K562 (cell line): ENCODE measurements at regions not wholly inside any gene's neighbourhood (a gene's known extent, or its start where the extent isn't known, plus 50 kb on each side); places are given as distances from the start of the nearest gene placed in this dataset.

Experiments
- ATAC-seq: fragments of 200-7000 bp; cut with Tn5 transposase; 3 replicates; pipeline ENCODE4 v1.9.1; 2020; ENCODE audit warnings: moderate library complexity
- BruUV-seq: library from RNA; stranded (reverse); fragments of 400-500 nt; replicated peaks from 2 replicates; lab custom pipeline; 2021; lab: Mats Ljungman, UMichigan
- CTCF ChIA-PET: fragments of 300-600 bp; formaldehyde crosslinking; extraction: SDS; loops from one replicate; lab custom pipeline; 2021; ENCODE audit warnings: low intra/inter-chr PET ratio; lab: Yijun Ruan, JAX
- POLR2A ChIA-PET: fragments of 300-600, 350-650 bp; sonication (Branson Sonifier 250); formaldehyde crosslinking; extraction: SDS; loops from one replicate; lab custom pipeline; 2021; ENCODE audit warnings: antibody characterized with exemption, inconsistent platforms; lab: Yijun Ruan, JAX
- DNase-seq, 4 experiments: peaks; one replicate each; pipeline versions ENCODE4 v3.0.0 to v3.0.0-alpha.2; 2011 to 2018; ENCODE audit warnings: low spot score in 3 of 4, mixed read lengths in 3 of 4; ENCODE audit errors: extremely low read depth in 1 of 4
- FAIRE-seq: peaks from 2 replicates; lab custom pipeline; 2011; peaks lifted over from hg19 to GRCh38; lab: Jason Lieb, UNC
- H2AFZ ChIP-seq: 2 replicates; pipeline ENCODE4 v1.6.0; 2011; ENCODE audit warnings: low read depth, low read length, control low read depth, inconsistent platforms
- H3K27ac ChIP-seq: fragments of 200-600 bp; 3 replicates; pipeline ENCODE4 v1.8.0; 2011; ENCODE audit warnings: low read depth, mild to moderate bottlenecking, control low read depth, inconsistent platforms, low read length, moderate library complexity, mixed read lengths; ENCODE audit errors: extremely low read depth
- H3K27me3 ChIP-seq, 2 experiments: fragments of 300-600 bp in 1 of 2; 2 replicates in 1 of 2; 3 replicates in 1 of 2; pipeline versions ENCODE4 v1.6.0 to v1.8.0; 2011; ENCODE audit warnings: inconsistent platforms in 2 of 2, low read length in 2 of 2, mild to moderate bottlenecking in 1 of 2, mixed read lengths in 1 of 2, moderate library complexity in 1 of 2; ENCODE audit not compliant: control insufficient read depth in 2 of 2, insufficient read depth in 2 of 2
- H3K36me3 ChIP-seq: fragments of 300-600 bp; 3 replicates; pipeline ENCODE4 v1.8.0; 2011; ENCODE audit warnings: mild to moderate bottlenecking, low read length, inconsistent platforms; ENCODE audit not compliant: control insufficient read depth, insufficient read depth
- H3K4me1 ChIP-seq, 2 experiments: fragments of 200-600 bp in 1 of 2; replicated peaks in 1 of 2; 2 replicates in 1 of 2; 3 replicates in 1 of 2; pipeline versions ENCODE4 v1.5.1 to v1.8.0; 2011; ENCODE audit warnings: inconsistent platforms in 2 of 2, low read length in 2 of 2, mild to moderate bottlenecking in 1 of 2, mixed read lengths in 1 of 2, moderate library complexity in 1 of 2; ENCODE audit not compliant: control insufficient read depth in 2 of 2, insufficient read depth in 2 of 2
- H3K4me2 ChIP-seq: 2 replicates; pipeline ENCODE4 v1.6.1; 2011; ENCODE audit warnings: low read length, control low read depth, inconsistent platforms, mixed read lengths; ENCODE audit not compliant: insufficient read depth
- H3K4me3 ChIP-seq: fragments of 200-600 bp; sonication (generic), shearing (Covaris generic); 2 replicates; pipeline ENCODE4 v1.5.1; 2016; ENCODE audit warnings: control low read depth, inconsistent platforms
- H3K79me2 ChIP-seq: fragments of 200-600 bp; 3 replicates; pipeline ENCODE4 v1.8.0; 2011; ENCODE audit warnings: low read length, inconsistent platforms; ENCODE audit not compliant: control insufficient read depth, insufficient read depth
- H3K9ac ChIP-seq, 2 experiments: 2 replicates each; pipeline versions ENCODE4 v1.6.0 to v1.6.1; 2011; ENCODE audit warnings: low read depth in 2 of 2, low read length in 2 of 2, control low read depth in 1 of 2, inconsistent platforms in 1 of 2, mild to moderate bottlenecking in 1 of 2, mixed read lengths in 1 of 2; ENCODE audit not compliant: insufficient read depth in 1 of 2
- H3K9me1 ChIP-seq: one replicate; pipeline ENCODE4 v1.6.0; 2011; ENCODE audit warnings: inconsistent platforms, mild to moderate bottlenecking, low read length, moderate library complexity; ENCODE audit not compliant: control insufficient read depth, insufficient read depth
- H3K9me3 ChIP-seq: replicated peaks from 2 replicates; pipeline ENCODE4 v1.5.1; 2011; ENCODE audit warnings: low read depth, low read length, inconsistent platforms; ENCODE audit not compliant: control insufficient read depth, insufficient read depth
- H4K20me1 ChIP-seq: replicated peaks from 2 replicates; pipeline ENCODE4 v1.6.1; 2011; ENCODE audit warnings: low read length, inconsistent platforms, mixed read lengths; ENCODE audit not compliant: control insufficient read depth, insufficient read depth
- ADNP ChIP-seq: fragments of 200-800 bp; sonication (Bioruptor generic); IDR thresholded peaks from 2 replicates; pipeline ENCODE4 v1.6.1; 2016; ENCODE audit warnings: missing genetic modification characterization, missing compliant biosample characterization
- CBFA2T2 ChIP-seq: fragments of 450-650 bp; conservative IDR thresholded peaks from 2 replicates; pipeline ENCODE4 v1.6.1; 2017; ENCODE audit warnings: mild to moderate bottlenecking
- FUS ChIP-seq: fragments of 200-400 bp; formaldehyde crosslinking; optimal IDR thresholded peaks from 2 replicates; pipeline ENCODE3; 2017; ENCODE audit warnings: low read depth, low read length
- JUNB ChIP-seq: fragments of 450-650 bp; formaldehyde crosslinking; conservative IDR thresholded peaks from 2 replicates; pipeline ENCODE4 v1.4.0; 2020; ENCODE audit warnings: mild to moderate bottlenecking
- POLR3A ChIP-seq: IDR thresholded peaks from 2 replicates; pipeline ENCODE4 v1.6.1; 2011; ENCODE audit warnings: borderline replicate concordance, mild to moderate bottlenecking, moderate library complexity; ENCODE audit not compliant: insufficient read length, insufficient read depth; ENCODE audit errors: extremely low read depth
- SLC30A9 ChIP-seq: fragments of 250-450 bp; sonication (Bioruptor Pico); IDR thresholded peaks from 2 replicates; pipeline ENCODE4 v1.8.0; 2022; ENCODE audit warnings: mild to moderate bottlenecking, moderate library complexity
- ZMIZ1 ChIP-seq, 2 experiments: fragments of 150-350 bp in 1 of 2; IDR thresholded peaks; 2 replicates each; pipeline ENCODE4 v1.6.1; 2012 to 2016; ENCODE audit warnings: low read depth in 2 of 2, low read length in 2 of 2, mild to moderate bottlenecking in 1 of 2, moderate library complexity in 1 of 2
- ZNF408 ChIP-seq: fragments of 250-450 bp; sonication (Bioruptor Pico); IDR thresholded peaks from 2 replicates; pipeline ENCODE4 v1.4.0; 2020; ENCODE audit warnings: low read depth, mild to moderate bottlenecking, moderate library complexity
- WGBS: fragments of 100-300 bp; shearing (Covaris generic); methylation state at CpG from one replicate; pipeline ENCODE4 v1.1.6; 2016; ENCODE audit warnings: low coverage, mixed read lengths; ENCODE audit not compliant: insufficient coverage; ENCODE audit errors: missing lambda C conversion rate; 5-methylcytosine and 5-hydroxymethylcytosine counted together
- in situ Hi-C: fragments of 300-500 bp; cut with MboI; formaldehyde crosslinking; loops from 4 replicates; pipeline ENCODE4 v1.15.0; 2018; ENCODE audit warnings: inconsistent platforms, mixed read lengths
- intact Hi-C: fragments of 100-400 bp; cut with micrococcal nuclease; formaldehyde crosslinking; loops from 2 replicates; pipeline ENCODE4 v1.14.2; 2022
- TF ChIP-seq, protein P1 (sequence below), 2 experiments: IDR thresholded peaks; 2 replicates each; pipeline ENCODE4 v1.6.1; 2011; ENCODE audit warnings: borderline replicate concordance in 1 of 2, control low read depth in 1 of 2, low read depth in 1 of 2, low read length in 1 of 2, mild to moderate bottlenecking in 1 of 2, mixed read lengths in 1 of 2, moderate library complexity in 1 of 2; ENCODE audit not compliant: insufficient read depth in 1 of 2, insufficient read length in 1 of 2, poor library complexity in 1 of 2, severe bottlenecking in 1 of 2; ENCODE audit errors: extremely low read depth in 1 of 2

DNA sequence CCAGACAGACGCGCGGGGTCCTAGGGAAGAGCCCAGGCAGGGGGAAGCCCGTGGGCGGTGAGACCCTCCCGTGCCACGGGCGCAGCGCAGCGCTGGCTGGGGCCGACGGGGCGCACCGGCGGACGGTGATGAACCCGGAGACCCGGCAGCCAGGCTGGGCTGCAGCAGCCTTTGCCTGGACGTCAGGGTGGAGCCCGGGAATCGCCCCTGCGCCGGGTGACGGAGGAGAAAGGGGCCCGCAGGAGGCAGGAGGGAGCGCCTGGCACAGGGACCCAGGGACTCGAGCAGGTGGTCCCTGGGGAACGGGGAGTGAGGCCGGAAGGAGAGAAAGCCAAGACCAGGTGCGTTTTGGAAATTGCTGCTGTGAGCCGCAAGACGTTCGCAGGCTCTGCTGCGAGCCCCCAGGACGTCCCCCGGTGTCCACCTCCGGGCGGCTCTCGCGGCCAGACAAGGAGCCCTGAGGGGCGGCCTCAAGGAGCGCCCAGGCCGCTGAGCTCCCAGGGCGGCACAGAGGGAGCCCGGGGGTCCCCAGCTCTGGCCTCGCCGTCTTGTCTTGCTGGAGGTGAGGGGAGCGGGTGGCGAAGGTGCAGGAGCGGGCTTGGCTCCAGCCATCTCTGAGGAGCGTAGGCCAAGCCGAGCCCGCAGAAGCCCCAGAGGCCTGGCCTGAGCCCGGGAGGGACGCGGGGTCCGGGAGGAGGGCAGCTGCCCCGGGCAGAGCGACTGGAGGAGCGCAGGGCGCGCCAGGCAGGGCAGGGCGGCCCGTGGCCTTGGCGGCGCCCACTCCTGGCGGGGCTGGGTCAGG lies 191.2 kb upstream of the PDE10A start (continued):
- TF ChIP-seq ADNP = no peak
- no peak for TF ChIP-seq ZMIZ1 (IDR thresholded peaks at IDR 0.05; ENCODE audit: low read depth in 2 of 2, low read length in 2 of 2)
- no peak for TF ChIP-seq POLR3A

DNA sequence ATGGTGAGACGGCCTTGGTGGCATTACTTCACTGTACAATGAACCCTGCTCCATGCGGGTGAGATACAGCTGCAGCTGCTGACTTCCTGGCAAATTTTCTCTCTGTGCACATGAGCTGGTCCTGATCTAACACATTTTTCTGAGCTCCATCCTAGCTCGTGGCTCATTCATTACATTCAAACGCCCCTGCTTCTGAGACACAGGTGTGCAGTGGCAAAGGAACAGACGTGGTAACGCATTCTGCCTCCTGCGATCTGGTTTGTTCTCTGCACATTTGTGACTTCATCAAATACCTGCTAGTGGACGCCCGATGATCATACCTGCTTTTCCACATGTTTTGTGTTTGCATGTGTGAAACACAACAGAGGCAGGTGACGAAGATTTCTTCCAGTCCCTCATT lies 189.6 kb upstream of the PDE10A start:
- Histone ChIP-seq H3K9me3 (no peaks in the 10 kb centered on the region), H3K79me2 (no peaks in the 10 kb centered on the region), H2AFZ (no peak overlapping the region), H3K4me1 (peaks cover 0 to 11% of the 10 kb centered on the region in 2 experiments; a peak in 1 of 5 replicates), H3K4me2 (no peak overlapping the region), H3K27ac (no peak overlapping the region), H3K9ac (no peak overlapping the region), H3K9me1 (no peaks in the 10 kb centered on the region), H3K4me3 (no peak overlapping the region), H3K36me3 (no peaks in the 10 kb centered on the region), H4K20me1 (no peaks in the 10 kb centered on the region), H3K27me3 (peaks cover 5 to 31% of the 10 kb centered on the region in 2 experiments; a peak in 4 of 5 replicates)
- in situ Hi-C loops = loop anchor here (10.0 kb wide), 1 partner anchor 138 kb away; no protein-coding TSS in a partner anchor
- no peak for ATAC-seq
- intact Hi-C loops = loop anchor here (5.0 kb wide), 1 partner anchor 110 kb away; no protein-coding TSS in a partner anchor
- POLR2A ChIA-PET = no interaction called here
- DNase-seq = no peak
- BruUV-seq = no TSS peak
- CTCF ChIA-PET = no interaction called here
- under 1% methylated on average over 10 of the region's 10 CpGs for WGBS
- no peak for FAIRE-seq
- TF ChIP-seq ZNF408 (CRISPR knock-in tag) (no peak), CBFA2T2 (no peak), FUS (no peak), JUNB (CRISPR knock-in tag) (no peak), SLC30A9 (no peak)
- TF ChIP-seq, protein P1, sequence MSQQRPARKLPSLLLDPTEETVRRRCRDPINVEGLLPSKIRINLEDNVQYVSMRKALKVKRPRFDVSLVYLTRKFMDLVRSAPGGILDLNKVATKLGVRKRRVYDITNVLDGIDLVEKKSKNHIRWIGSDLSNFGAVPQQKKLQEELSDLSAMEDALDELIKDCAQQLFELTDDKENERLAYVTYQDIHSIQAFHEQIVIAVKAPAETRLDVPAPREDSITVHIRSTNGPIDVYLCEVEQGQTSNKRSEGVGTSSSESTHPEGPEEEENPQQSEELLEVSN (IDR thresholded peaks at IDR 0.05; ENCODE audit: borderline replicate concordance in 1 of 2, extremely low read depth in 1 of 2, insufficient read depth in 1 of 2, insufficient read length in 1 of 2, low read depth in 1 of 2, low read length in 1 of 2, poor library complexity in 1 of 2, severe bottlenecking in 1 of 2) = no peak
